Calu3 (cell line): ENCODE measurements at regions not wholly inside any gene's neighbourhood (a gene's known extent, or its start where the extent isn't known, plus 50 kb on each side); places are given as distances from the start of the nearest gene placed in this dataset.

ENCODE experiments used
- BruUV-seq: library from RNA; stranded (reverse); fragments of 400-500 nt; replicated peaks from 2 replicates; lab custom pipeline; 2021; lab: Mats Ljungman, UMichigan
- CTCF ChIA-PET: fragments of 300-600 bp; sonication (Branson Sonifier 250); formaldehyde crosslinking; loops from one replicate; lab custom pipeline; 2022; ENCODE audit warnings: antibody characterized with exemption; lab: Charles Lee
- DNase-seq: peaks from one replicate; pipeline ENCODE4 v3.0.0; 2022
- H3K27ac Mint-ChIP-seq: one replicate; pipeline ENCODE4 v1.8.0; 2022; ENCODE audit warnings: mixed read lengths; ENCODE audit not compliant: unreplicated experiment
- H3K27me3 Mint-ChIP-seq: one replicate; pipeline ENCODE4 v1.8.0; 2022; ENCODE audit warnings: mixed read lengths; ENCODE audit not compliant: unreplicated experiment
- H3K36me3 Mint-ChIP-seq: one replicate; pipeline ENCODE4 v1.8.0; 2022; ENCODE audit warnings: mild to moderate bottlenecking, moderate library complexity, mixed read lengths; ENCODE audit not compliant: insufficient read depth, unreplicated experiment
- H3K4me1 Mint-ChIP-seq: one replicate; pipeline ENCODE4 v1.8.0; 2022; ENCODE audit warnings: mild to moderate bottlenecking, low read depth, mixed read lengths; ENCODE audit not compliant: unreplicated experiment
- H3K4me3 Mint-ChIP-seq: one replicate; pipeline ENCODE4 v1.8.0; 2022; ENCODE audit warnings: mild to moderate bottlenecking, low read depth, moderate library complexity, mixed read lengths; ENCODE audit not compliant: unreplicated experiment
- H3K9me3 Mint-ChIP-seq: one replicate; pipeline ENCODE4 v1.8.0; 2022; ENCODE audit warnings: low read depth, mixed read lengths; ENCODE audit not compliant: unreplicated experiment
- intact Hi-C: fragments of 100-400 bp; cut with micrococcal nuclease; formaldehyde crosslinking; loops from one replicate; pipeline ENCODE4 v1.10.0; 2022; ENCODE audit not compliant: unreplicated experiment
- TF ChIP-seq, protein P1 (sequence below): fragments of 200-600 bp; IDR thresholded peaks from one replicate; pipeline ENCODE4 v1.8.0; 2022; ENCODE audit warnings: antibody characterized with exemption; ENCODE audit not compliant: unreplicated experiment

DNA sequence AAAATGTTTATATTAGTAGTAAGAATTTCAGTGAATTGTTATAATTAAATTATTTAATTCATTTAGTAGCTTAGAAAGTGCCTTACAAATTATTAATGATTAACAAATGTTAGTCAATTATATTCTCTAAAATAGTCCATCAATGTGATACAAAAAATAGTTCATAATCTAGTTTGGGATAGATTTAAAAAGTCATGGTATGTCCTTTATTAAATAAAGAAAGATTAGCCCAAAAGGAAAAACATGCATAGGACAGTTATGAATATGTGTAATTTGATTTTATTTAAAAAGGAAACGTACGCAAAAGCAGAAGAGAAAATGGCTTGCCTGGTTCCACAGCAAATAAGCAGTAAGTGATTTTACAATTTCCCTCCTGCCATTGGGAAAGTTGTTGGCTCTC lies 768.5 kb downstream of the TRIB2 start:
- no TSS peak for BruUV-seq
- TF ChIP-seq, protein P1, sequence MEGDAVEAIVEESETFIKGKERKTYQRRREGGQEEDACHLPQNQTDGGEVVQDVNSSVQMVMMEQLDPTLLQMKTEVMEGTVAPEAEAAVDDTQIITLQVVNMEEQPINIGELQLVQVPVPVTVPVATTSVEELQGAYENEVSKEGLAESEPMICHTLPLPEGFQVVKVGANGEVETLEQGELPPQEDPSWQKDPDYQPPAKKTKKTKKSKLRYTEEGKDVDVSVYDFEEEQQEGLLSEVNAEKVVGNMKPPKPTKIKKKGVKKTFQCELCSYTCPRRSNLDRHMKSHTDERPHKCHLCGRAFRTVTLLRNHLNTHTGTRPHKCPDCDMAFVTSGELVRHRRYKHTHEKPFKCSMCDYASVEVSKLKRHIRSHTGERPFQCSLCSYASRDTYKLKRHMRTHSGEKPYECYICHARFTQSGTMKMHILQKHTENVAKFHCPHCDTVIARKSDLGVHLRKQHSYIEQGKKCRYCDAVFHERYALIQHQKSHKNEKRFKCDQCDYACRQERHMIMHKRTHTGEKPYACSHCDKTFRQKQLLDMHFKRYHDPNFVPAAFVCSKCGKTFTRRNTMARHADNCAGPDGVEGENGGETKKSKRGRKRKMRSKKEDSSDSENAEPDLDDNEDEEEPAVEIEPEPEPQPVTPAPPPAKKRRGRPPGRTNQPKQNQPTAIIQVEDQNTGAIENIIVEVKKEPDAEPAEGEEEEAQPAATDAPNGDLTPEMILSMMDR = no peak
- no peaks in the 10 kb centered on the region for H3K9me3 Mint-ChIP-seq
- DNase-seq = no peak
- no peak overlapping the region for H3K4me3 Mint-ChIP-seq
- intact Hi-C loops = no loop called here
- H3K27me3 Mint-ChIP-seq = no peaks in the 10 kb centered on the region
- H3K36me3 Mint-ChIP-seq = no peaks in the 10 kb centered on the region
- H3K27ac Mint-ChIP-seq = no peak overlapping the region
- CTCF ChIA-PET = no interaction called here
- H3K4me1 Mint-ChIP-seq = no peaks in the 10 kb centered on the region

DNA sequence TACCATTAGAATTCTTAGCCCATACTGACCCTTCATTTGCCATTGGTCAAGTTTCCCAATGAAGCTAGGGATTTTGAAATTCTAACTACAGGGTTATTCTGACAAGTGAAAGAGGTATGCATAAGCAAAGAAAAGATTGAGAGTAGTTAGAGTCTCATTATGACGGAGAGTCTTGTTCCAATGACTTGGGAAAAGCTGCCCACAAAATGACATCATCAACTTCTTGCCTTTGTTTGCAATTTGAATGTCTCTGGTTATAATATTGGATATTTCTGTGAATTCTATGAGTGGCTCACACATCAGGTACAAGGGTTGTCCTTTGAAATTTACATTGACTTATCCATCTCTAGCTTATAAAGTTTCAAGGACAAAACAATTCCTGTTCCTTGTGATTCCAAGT lies 772.2 kb downstream of the TRIB2 start:
- Mint-ChIP-seq H3K27ac (no peak overlapping the region), H3K4me3 (no peak overlapping the region), H3K9me3 (no peaks in the 10 kb centered on the region), H3K36me3 (no peaks in the 10 kb centered on the region), H3K27me3 (no peaks in the 10 kb centered on the region), H3K4me1 (no peaks in the 10 kb centered on the region)
- intact Hi-C loops = no loop called here
- no peak for DNase-seq
- no TSS peak for BruUV-seq
- TF ChIP-seq, protein P1 = no peak
- CTCF ChIA-PET = no interaction called here

DNA sequence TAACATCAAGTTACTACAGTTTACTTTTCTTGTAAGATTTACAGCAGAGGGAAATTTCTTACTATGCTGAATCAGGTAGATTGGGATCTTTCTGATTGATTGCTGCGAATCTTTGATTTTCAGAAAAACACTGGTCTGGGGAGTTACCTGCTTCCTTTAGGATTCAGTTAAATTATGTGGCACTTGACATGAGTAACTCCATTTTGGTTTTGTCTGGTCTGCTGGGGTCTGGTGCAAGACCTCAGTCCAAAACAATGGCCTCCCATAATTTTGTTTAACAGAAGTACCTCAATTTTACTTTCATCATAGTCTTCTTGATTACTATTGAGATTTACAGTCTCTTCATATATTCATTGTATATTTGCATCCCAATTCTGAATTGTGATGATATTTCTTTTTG lies 775.5 kb downstream of the TRIB2 start:
- Mint-ChIP-seq H3K27ac (no peak overlapping the region), H3K4me3 (no peak overlapping the region), H3K36me3 (no peaks in the 10 kb centered on the region), H3K4me1 (no peaks in the 10 kb centered on the region), H3K27me3 (no peaks in the 10 kb centered on the region), H3K9me3 (no peaks in the 10 kb centered on the region)
- intact Hi-C loops = no loop called here
- BruUV-seq = no TSS peak
- no peak for DNase-seq
- CTCF ChIA-PET = no interaction called here
- TF ChIP-seq, protein P1 = no peak

DNA sequence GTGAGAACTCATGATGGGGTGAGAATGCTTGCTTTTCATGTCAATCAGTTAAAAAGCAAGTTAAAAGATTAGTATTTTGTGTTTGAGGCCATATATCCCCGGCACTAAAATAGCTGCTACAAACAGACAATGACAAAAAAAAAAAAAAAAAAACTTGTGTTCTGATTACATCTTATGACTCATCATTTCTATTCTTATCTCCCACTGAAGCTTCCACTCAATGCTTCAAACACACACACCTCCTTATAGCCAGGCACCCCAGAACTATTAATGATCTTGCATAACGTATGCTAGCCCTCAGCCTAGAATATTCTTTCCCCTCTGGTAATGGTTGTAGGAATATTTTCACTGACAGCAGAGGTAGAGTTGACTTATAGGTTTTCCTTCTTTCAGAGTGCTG lies 778.3 kb downstream of the TRIB2 start:
- intact Hi-C loops = no loop called here
- Mint-ChIP-seq H3K4me1 (no peaks in the 10 kb centered on the region), H3K27ac (no peak overlapping the region), H3K36me3 (no peaks in the 10 kb centered on the region), H3K9me3 (no peaks in the 10 kb centered on the region), H3K4me3 (no peak overlapping the region), H3K27me3 (no peaks in the 10 kb centered on the region)
- no peak for DNase-seq
- no TSS peak for BruUV-seq
- CTCF ChIA-PET = interaction anchor here (0.6 to 0.7 kb wide), 2 partner anchors 181 to 309 kb away, joined by 3 to 6 read pairs; no protein-coding TSS in a partner anchor
- TF ChIP-seq, protein P1 = no peak
